SU-DHL-6 (cell line): ENCODE measurements at regions not wholly inside any gene's neighbourhood (a gene's known extent, or its start where the extent isn't known, plus 50 kb on each side); places are given as distances from the start of the nearest gene placed in this dataset.

Source experiments
- CTCF ChIP-seq: fragments of 200-600 bp; sonication (generic); IDR thresholded peaks from one replicate; pipeline ENCODE4 v1.5.1; 2017; ENCODE audit warnings: antibody characterized with exemption, mild to moderate bottlenecking, low read length, moderate library complexity; ENCODE audit not compliant: insufficient read depth, poor library complexity, severe bottlenecking
- EZH2phosphoT487 ChIP-seq: fragments of 200-600 bp; sonication (generic), shearing (Covaris generic); conservative IDR thresholded peaks from 2 replicates; pipeline ENCODE4 v1.6.1; 2018; ENCODE audit warnings: mild to moderate bottlenecking, antibody characterized with exemption, low read length, moderate library complexity, mixed read lengths

- no peak for TF ChIP-seq CTCF
- TF ChIP-seq EZH2phosphoT487, result no peak
Observed at GRCh38 chr6:65948062-65948461, 241.0 kb upstream of the EYS start.
